Cardiac muscle cell (in vitro differentiated cells and primary cell): ENCODE measurements at regions not wholly inside any gene's neighbourhood (a gene's known extent, or its start where the extent isn't known, plus 50 kb on each side); places are given as distances from the start of the nearest gene placed in this dataset.

ENCODE experiments used
- DNase-seq, 2 donors: peaks; one replicate each; pipeline versions ENCODE4 v3.0.0 to v3.0.0-alpha.2; 2010 to 2017; ENCODE audit warnings: low read depth in 1 of 2, low spot score in 1 of 2
- H3K27ac ChIP-seq: fragments of 200-600 bp; sonication (generic); 2 replicates; pipeline ENCODE4 v1.5.1; 2016
- H3K27me3 ChIP-seq: fragments of 200-600 bp; sonication (generic); 2 replicates; pipeline ENCODE4 v1.6.0; 2016; ENCODE audit warnings: control low read depth
- H3K36me3 ChIP-seq: fragments of 200-600 bp; sonication (generic); 2 replicates; pipeline ENCODE4 v1.5.1; 2016; ENCODE audit warnings: control low read depth
- H3K4me1 ChIP-seq: fragments of 200-600 bp; sonication (generic); 2 replicates; pipeline ENCODE4 v1.8.1; 2017; ENCODE audit warnings: low read depth, mild to moderate bottlenecking, mixed run types
- H3K4me3 ChIP-seq: fragments of 200-600 bp; sonication (generic); 2 replicates; pipeline ENCODE4 v1.5.1; 2016; ENCODE audit warnings: mild to moderate bottlenecking
- H3K9me3 ChIP-seq: fragments of 200-600 bp; sonication (generic); 2 replicates; pipeline ENCODE4 v1.5.1; 2017; ENCODE audit warnings: low read depth, mild to moderate bottlenecking, control low read depth
- TF ChIP-seq, protein P1 (sequence below): IDR thresholded peaks from 2 replicates; pipeline ENCODE4 v1.5.1; 2012; ENCODE audit warnings: low read depth, mild to moderate bottlenecking, low read length

DNA sequence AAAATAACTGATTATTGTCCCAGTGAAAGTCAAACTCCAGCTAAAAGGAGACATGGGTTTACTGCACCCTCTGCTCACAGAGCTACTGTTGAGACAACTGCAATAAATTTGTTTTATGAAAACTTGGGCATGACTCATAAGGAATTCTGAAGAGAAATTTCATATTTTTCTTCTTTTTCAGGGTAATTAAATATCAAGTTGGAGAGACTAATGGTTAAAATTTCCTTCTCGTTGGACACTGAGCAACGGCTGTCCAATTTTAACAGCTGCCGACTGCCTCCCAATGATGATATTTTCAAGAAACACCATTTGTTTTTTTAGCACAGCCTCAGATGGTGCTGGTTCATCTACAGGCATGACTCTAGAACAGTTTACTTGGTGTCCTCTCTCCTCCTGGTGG, 259.2 kb upstream of the RGMB start:
- H3K4me1 ChIP-seq: no peaks in the 10 kb centered on the region
- H3K27me3 ChIP-seq: no peaks in the 10 kb centered on the region
- no peak for DNase-seq
- no peak overlapping the region for H3K4me3 ChIP-seq
- no peaks in the 10 kb centered on the region for H3K9me3 ChIP-seq
- H3K36me3 ChIP-seq: no peaks in the 10 kb centered on the region
- H3K27ac ChIP-seq: no peak overlapping the region
- TF ChIP-seq, protein P1, sequence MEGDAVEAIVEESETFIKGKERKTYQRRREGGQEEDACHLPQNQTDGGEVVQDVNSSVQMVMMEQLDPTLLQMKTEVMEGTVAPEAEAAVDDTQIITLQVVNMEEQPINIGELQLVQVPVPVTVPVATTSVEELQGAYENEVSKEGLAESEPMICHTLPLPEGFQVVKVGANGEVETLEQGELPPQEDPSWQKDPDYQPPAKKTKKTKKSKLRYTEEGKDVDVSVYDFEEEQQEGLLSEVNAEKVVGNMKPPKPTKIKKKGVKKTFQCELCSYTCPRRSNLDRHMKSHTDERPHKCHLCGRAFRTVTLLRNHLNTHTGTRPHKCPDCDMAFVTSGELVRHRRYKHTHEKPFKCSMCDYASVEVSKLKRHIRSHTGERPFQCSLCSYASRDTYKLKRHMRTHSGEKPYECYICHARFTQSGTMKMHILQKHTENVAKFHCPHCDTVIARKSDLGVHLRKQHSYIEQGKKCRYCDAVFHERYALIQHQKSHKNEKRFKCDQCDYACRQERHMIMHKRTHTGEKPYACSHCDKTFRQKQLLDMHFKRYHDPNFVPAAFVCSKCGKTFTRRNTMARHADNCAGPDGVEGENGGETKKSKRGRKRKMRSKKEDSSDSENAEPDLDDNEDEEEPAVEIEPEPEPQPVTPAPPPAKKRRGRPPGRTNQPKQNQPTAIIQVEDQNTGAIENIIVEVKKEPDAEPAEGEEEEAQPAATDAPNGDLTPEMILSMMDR: no peak

DNA sequence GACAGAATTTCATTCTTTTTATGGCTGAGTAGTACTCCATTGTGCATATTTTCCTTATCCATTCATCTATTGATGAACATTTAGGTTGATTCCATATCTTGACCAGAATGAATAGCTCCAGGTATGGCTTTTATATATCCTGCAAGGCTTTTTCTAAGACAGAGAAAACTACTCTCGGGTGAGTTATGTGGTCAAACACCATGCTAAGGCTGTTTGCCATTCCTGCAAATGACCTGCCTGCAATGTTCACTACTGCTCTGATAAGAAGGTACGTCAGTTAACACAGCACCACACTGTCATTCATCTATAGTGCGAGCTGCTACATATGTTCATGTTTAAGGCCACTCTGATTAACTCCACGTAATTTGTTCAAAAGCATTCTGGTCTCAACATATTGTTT, 256.8 kb upstream of the RGMB start:
- DNase-seq: no peak
- H3K4me1 ChIP-seq: no peaks in the 10 kb centered on the region
- H3K27ac ChIP-seq: no peak overlapping the region
- no peaks in the 10 kb centered on the region for H3K9me3 ChIP-seq
- no peaks in the 10 kb centered on the region for H3K36me3 ChIP-seq
- H3K4me3 ChIP-seq: no peak overlapping the region
- H3K27me3 ChIP-seq: no peaks in the 10 kb centered on the region
- TF ChIP-seq, protein P1: no peak

DNA sequence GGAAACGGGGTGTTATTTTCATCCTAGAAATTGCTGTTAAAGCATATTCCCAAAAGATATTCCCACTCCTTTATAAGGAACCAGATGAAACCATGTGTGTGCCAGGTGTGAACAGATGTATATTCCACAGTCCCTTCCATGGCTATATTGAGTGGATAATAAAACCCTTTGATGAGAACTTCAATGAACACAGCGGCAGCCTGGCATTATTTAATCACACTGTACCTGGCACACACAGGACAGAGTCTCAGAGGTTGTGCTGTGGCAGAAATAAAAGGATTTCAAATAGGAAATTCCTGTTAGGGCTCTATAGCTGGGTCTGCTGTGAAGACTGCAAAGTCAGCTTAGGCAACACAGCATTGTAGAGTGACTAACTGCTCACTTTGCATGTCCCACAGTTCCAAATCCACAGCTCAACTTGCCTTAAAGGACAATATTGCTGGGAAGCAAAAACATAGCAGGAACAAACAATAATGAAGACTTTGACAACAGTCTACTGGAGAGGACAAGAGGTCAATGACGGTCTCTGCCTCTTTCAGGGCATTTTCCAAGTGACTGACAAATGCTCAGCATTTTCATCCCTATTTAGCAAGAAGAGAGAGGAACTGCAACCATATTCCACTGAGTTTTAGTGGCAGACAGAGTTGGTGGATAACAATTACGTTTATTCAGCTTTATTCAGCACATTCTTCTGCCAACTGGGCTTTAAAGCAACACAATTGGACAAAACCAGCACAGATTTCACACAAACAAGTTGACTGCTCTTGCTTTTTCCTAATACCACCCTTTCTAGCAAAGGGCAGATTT, 255.7 kb upstream of the RGMB start:
- Histone ChIP-seq H3K27ac (no peak overlapping the region), H3K27me3 (no peaks in the 10 kb centered on the region), H3K4me3 (no peak overlapping the region), H3K9me3 (no peaks in the 10 kb centered on the region), H3K4me1 (no peaks in the 10 kb centered on the region), H3K36me3 (no peaks in the 10 kb centered on the region)
- TF ChIP-seq, protein P1: no peak
- DNase-seq: no peak

DNA sequence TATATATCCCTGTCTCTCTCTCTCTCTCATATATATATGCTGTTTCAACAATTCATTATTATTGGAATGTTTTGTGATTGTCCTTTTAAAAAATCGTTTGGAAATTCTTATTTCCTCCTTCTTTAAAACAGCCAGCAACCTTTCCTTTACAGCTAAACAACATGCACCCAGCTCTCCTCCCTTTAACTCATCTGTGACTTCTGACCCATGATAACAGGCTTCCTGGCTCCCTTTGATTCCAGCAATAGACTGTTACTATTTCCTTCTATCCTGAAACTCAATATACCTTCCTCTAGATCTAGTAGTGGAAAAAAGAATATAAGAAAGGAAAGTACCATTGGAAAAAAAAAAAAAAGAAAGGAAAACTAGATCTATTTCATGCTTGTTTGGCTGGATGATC, 254.7 kb upstream of the RGMB start:
- Histone ChIP-seq H3K4me3 (no peak overlapping the region), H3K4me1 (no peaks in the 10 kb centered on the region), H3K27me3 (no peaks in the 10 kb centered on the region), H3K36me3 (no peaks in the 10 kb centered on the region), H3K27ac (no peak overlapping the region), H3K9me3 (no peaks in the 10 kb centered on the region)
- TF ChIP-seq, protein P1: no peak
- no peak for DNase-seq

DNA sequence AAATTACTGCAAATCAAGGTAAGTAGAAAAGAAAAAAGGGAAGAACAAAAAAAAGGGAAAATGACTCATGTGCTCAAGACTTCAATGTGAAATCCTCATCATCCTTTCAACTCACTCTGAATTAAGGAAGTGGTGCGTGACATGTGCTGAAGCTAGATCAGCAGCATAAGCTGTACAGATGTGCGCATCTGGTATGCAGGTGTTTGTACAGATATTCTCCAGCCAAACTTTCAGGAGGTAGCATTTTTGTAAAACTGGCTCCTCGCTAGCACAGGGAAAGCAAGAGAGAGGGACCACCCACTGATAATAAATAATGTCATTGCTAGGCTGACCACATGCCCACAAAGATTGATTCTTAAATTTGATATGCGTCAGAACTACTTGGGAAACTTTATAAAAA, 253.9 kb upstream of the RGMB start:
- Histone ChIP-seq H3K36me3 (no peaks in the 10 kb centered on the region), H3K4me1 (no peaks in the 10 kb centered on the region), H3K4me3 (no peak overlapping the region), H3K9me3 (no peaks in the 10 kb centered on the region), H3K27ac (no peak overlapping the region), H3K27me3 (no peaks in the 10 kb centered on the region)
- TF ChIP-seq, protein P1: no peak
- no peak for DNase-seq
